ENCODE measurements at regions not wholly inside any gene's neighbourhood (a gene's known extent, or its start where the extent isn't known, plus 50 kb on each side); places are given as distances from the start of the nearest gene placed in this dataset.
A peak's percentile ranks its signal among the peaks of the same experiment; 100 is the strongest.

GRCh38 chr7:55690-56248 lies 136.6 kb upstream of the FAM20C start:
- DNase-seq (ENCODE audit: low spot score), result peak; percentile 30

DNA sequence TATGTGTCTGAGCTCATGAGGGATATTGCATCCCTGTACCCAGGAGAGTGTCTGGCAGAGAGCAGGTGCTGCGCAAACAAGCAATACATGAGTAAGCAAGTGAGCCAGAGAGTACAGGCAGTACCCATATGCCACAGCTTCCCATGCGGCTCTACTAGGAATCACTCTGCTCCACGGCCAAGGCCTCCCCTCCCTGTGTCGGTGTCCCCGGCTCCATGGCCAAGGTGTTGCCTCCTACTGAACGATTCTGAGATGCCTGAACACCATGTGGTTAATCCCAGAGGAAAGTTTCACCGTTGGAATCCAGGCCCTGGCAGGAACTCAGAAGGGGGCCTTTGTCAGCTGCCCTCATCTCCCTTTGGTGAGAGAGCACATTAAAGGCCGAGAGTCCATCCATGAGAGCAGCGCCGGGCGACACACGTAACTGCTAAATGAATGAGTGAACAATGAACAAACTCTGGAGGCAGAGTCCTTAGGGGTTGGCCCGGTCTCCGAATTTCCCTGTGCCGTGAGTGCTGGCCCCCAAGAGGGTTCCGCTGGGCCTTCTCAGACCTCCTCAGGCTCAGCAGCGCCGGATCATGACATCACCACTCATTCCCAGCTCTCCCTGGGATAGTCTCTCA lies 136.0 kb upstream of the FAM20C start:
- no peak for DNase-seq (ENCODE audit: low spot score)

DNA sequence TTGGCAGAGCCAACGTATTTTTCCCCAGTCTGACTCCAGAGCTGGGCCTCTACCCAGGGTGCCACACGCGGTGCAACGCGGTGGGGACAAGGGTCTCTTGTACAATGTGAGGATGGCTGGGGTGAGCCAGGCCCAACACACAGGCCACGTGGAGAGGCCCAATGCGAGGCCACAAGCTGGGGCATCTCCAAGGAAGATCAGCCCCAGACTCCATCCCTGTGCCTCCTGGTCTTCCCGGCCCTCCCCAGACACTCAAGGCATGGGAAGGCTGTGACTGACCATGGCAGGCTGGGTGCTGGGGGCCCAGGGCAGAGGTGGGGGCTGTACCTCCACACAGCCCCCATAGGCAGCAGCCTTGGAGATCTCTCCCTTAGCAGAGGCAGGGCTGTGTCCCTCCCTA lies 135.3 kb upstream of the FAM20C start:
- no peak for DNase-seq (ENCODE audit: low spot score)

GRCh38 chr7:57482-58255 lies 134.7 kb upstream of the FAM20C start:
- no peak for DNase-seq (ENCODE audit: low spot score)

GRCh38 chr7:58316-58715 lies 134.1 kb upstream of the FAM20C start:
- no peak for DNase-seq (ENCODE audit: low spot score)

DNA sequence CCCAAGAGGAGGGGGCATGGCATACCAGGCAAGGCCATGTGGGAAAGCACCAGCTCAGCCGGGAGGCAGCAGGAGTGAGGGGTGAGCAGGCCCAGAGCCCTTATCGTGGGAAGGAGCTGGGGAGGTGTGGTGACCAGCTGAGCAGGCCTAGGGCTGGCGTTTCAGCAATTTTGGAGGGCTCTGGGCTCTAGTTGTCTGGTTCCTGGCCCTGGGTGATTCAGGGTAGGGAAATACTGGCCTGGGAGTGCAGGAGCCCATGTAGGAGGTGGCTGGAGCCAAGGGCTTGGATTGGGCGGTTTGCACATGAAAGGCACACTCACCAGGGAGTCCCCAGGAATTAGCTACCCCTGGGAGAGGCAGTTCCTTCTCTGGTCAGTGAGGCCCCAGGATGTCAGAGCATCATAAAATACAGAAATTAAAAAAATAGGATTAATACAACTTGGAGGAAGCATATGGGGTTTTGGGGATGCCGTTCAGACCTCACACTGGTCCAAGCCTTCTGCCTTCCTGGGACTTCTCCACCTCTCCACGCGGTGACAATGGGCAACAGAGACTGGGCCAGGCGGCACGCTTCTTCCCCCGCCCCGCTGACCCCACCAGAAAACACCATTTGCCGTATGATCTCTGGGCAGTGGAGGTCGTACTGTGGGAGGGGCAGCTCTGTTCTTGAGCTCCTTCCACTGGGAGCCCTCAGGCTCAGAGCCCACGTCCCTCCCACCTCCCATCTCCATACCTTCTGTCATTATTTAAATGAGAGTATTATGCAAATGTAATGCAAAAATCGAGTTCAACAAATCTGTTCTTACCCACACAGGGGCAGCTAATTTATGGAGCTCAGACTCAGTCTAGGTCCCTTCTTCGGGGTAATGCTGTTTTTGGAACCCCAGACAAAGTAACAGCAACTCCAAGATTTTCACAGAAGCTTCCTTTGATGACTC lies 133.0 kb upstream of the FAM20C start:
- DNase-seq (ENCODE audit: low spot score), result no peak

GRCh38 chr7:60017-60675 lies 132.2 kb upstream of the FAM20C start:
- no peak for DNase-seq (ENCODE audit: low spot score)

DNA sequence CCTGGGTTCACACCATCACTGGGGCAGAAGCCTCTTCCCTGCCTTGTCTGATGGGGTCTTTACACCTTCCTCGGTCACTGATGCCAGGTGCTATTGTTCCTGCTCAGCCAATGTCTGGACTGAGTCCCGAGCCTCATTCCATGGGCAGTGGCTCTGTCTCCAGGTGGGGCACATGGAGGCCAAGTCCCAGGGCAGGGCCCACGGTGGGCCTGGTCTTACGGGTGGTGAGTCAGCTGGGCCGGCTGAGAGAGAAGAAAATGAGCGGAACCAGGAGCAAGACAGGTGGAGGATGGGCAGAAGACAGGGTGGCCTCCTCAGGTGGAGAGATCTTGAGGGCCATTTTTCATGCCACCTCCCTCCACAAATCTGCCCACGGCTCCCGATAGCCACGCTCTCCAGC lies 131.7 kb upstream of the FAM20C start:
- DNase-seq (ENCODE audit: low spot score), result no peak

GRCh38 chr7:61111-61510 lies 131.3 kb upstream of the FAM20C start:
- no peak for DNase-seq (ENCODE audit: low spot score)

GRCh38 chr7:61576-62360 lies 130.6 kb upstream of the FAM20C start:
- DNase-seq (ENCODE audit: low spot score), result no peak

DNA sequence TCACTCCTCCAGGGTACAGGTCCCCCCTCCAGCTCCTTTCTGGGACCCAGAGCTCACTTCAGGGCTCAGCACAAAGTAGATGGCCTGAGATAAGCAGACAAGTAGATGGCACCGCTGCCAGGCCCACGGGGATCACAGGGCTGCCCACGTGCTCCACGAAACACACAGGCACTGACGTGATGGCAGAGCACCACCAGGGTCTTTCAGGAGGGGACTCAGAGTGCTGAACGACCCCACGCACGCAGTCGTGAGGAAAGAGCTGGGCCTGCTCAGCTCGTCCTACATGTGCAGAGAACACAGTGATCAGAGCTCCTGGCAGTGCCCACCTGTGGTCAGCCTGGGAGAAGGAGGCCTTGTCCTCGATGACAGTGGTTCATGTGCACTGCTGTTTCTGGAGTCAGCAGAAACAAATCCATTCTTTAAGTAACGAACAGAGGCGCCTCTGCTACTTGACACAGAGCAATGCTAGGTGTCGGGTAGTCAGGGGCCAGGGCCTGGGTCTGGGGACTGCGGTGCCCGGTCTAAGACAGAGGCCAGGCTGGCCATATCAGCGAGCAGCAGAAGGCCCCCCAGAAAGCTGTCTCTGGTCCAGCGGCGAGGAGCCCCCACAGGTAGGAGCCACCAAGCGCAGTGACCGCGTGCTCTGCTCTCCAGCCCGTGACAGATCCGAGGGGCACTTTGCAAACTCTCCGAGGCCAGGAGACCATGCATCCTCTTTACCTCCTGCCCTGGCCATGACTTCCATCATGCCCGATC lies 129.8 kb upstream of the FAM20C start:
- no peak for DNase-seq (ENCODE audit: low spot score)

DNA sequence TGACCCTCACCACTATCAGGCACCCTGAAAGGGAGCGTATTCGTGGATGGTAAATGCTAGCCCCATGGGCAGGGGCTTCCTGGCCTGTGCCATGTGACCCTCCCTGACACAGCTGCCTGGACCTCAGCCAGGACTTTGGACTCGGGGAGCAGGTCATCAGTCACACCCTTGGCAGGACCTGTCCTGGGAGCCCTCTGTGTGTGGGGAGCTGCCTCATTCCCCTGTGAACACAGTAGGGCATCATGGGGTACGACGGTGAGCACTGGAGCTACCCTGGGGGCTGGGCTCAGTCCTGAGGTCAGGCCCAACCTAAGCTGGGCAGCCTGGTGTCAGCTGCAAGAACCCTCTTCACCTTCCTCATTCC lies 129.3 kb upstream of the FAM20C start:
- no peak for DNase-seq (ENCODE audit: low spot score)

- no peak for DNase-seq (ENCODE audit: low spot score)
Observed at GRCh38 chr7:63521-64021, 128.8 kb upstream of the FAM20C start.

DNA sequence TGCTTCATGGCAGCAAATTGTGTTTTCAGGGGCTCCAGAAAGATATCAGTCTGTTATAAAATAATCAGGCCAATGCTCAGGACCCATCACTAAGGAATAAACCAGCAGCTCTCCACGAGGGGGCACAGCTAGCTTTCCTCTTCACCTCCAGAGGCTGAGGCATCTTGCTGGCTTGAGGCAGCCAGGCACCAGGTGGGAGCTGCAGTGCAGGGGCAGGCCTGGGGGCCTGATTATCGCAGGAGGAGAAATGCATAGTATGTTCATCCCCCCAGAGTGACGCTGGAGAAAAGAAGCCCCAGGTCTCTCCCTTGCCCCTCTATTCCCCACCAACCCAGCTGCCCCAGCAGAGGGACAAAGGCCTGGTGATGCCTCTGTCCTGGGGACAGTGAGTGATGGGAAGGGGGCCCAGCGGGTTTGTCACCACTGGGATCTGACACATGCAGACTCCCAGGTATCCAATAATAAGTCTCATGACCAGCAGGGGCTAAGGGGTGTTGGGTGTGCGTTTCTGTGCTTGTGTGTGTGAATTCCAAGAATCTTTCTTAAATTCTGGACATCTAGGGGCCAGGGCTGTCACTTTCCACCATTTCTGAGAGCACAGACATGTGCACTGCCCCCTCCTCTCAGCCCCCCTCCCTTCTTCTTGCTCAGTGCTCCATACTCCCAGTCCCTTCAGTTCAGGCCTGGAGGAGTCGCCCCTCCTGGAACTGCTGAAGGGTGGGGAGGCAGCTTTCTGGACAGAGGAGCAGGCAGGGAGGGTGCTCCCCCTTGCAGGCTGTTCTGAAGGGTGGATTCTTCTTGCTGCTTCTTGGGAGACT lies 128.1 kb upstream of the FAM20C start:
- DNase-seq (ENCODE audit: low spot score), result peak; percentile 67

GRCh38 chr7:64916-65341 lies 127.4 kb upstream of the FAM20C start:
- DNase-seq (ENCODE audit: low spot score), result no peak

DNA sequence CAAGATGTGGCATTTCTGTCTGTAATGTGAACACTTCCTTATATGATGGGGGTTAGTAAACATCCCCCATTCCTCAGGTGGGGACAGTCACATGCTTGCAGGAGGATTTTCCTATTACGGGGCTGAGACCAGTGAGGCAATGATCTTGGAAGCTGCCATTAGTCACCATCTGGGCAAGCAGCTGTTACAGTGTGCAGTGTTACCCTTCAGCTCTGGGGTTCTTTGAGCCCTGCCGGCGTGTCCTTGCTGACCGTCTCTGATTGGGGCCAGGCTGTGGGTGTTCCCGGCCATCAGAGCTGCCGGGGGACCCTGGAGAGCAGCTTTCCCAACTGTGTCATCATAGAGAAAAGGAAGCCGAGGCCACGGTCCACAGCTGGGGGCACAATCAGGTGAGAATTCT lies 126.8 kb upstream of the FAM20C start:
- DNase-seq (ENCODE audit: low spot score), result no peak

DNA sequence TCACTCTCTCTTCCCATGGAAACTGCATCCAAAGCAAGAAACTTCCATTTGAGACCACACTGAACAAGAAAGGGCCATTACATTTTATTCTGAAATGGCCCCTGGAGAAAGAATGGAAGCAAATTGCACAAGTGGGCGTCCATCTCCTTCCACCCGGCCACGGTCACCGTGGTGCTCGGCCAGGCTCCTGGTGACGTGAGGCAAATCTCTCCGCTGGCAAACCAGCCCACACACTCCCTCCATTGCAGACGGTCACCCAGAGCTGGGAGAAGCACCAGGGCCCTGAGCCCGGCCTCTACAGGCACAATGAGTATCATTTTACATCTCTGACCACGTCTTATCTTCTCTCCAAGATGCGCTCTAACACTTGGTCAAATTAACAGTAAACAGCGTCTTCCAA lies 126.1 kb upstream of the FAM20C start:
- no peak for DNase-seq (ENCODE audit: low spot score)

GRCh38 chr7:66741-67140 lies 125.6 kb upstream of the FAM20C start:
- no peak for DNase-seq (ENCODE audit: low spot score)

Measured in SK-N-DZ (cell line).